Naive thymus-derived CD4-positive, alpha-beta T cell (primary cell): ENCODE measurements at regions not wholly inside any gene's neighbourhood (a gene's known extent, or its start where the extent isn't known, plus 50 kb on each side); places are given as distances from the start of the nearest gene placed in this dataset.

Experiments
- ATAC-seq: fragments of 150-1000 bp; cut with Tn5 transposase; 2 replicates; pipeline ENCODE4 v1.10.0; 2021; ENCODE audit warnings: mild to moderate bottlenecking, moderate library complexity
- CTCF ChIA-PET: fragments of 350-600 bp; sonication (Branson Sonifier 250); formaldehyde crosslinking; loops from one replicate; lab custom pipeline; 2021; ENCODE audit warnings: antibody characterized with exemption; lab: Charles Lee
- POLR2A ChIA-PET: fragments of 350-600 bp; sonication (Branson Sonifier 250); formaldehyde crosslinking; loops from one replicate; lab custom pipeline; 2021; ENCODE audit warnings: antibody characterized with exemption, inconsistent platforms; lab: Charles Lee
- DNase-seq, 9 donors: peaks; one replicate each; pipeline versions ENCODE4 v3.0.0 to v3.0.0-alpha.2; 2020 to 2022; ENCODE audit warnings: mixed read lengths in 1 of 9
- H3K27ac ChIP-seq: one replicate; pipeline ENCODE4 v1.7.0; 2013; ENCODE audit warnings: mild to moderate bottlenecking, low read depth, low read length, moderate library complexity
- H3K27me3 ChIP-seq, 2 donors: one replicate each; pipeline ENCODE4 v1.7.0; 2013; ENCODE audit warnings: low read length in 2 of 2, mild to moderate bottlenecking in 2 of 2, moderate library complexity in 2 of 2; ENCODE audit not compliant: control insufficient read depth in 2 of 2, insufficient read depth in 2 of 2
- H3K36me3 ChIP-seq, 3 experiments: 1 replicate in 2 of 3; 2 replicates in 1 of 3; pipeline ENCODE4 v1.7.0; 2013; ENCODE audit warnings: low read length in 3 of 3, mild to moderate bottlenecking in 3 of 3, moderate library complexity in 1 of 3; ENCODE audit not compliant: insufficient read depth in 3 of 3, control insufficient read depth in 2 of 3
- H3K4me1 ChIP-seq, 2 donors: one replicate each; pipeline ENCODE4 v1.7.0; 2013; ENCODE audit warnings: low read length in 2 of 2, mild to moderate bottlenecking in 2 of 2, moderate library complexity in 1 of 2; ENCODE audit not compliant: control insufficient read depth in 2 of 2, insufficient read depth in 2 of 2
- H3K4me3 ChIP-seq: 2 replicates; pipeline ENCODE4 v1.7.0; 2013; ENCODE audit warnings: mild to moderate bottlenecking, low read length
- H3K9me3 ChIP-seq, 3 experiments: 1 replicate in 2 of 3; 2 replicates in 1 of 3; pipeline ENCODE4 v1.7.0; 2013; ENCODE audit warnings: low read length in 3 of 3; ENCODE audit not compliant: control insufficient read depth in 2 of 3
- H3K27ac Mint-ChIP-seq, 9 donors: one replicate each; pipeline ENCODE4 v1.8.0; 2020 to 2022; ENCODE audit warnings: mixed read lengths in 9 of 9, mild to moderate bottlenecking in 8 of 9, moderate library complexity in 5 of 9, inconsistent platforms in 2 of 9
- H3K27me3 Mint-ChIP-seq, 5 donors: one replicate each; pipeline ENCODE4 v1.8.0; 2021 to 2022; ENCODE audit warnings: mixed read lengths in 5 of 5, mild to moderate bottlenecking in 1 of 5
- H3K36me3 Mint-ChIP-seq, 5 donors: one replicate each; pipeline ENCODE4 v1.8.0; 2020 to 2022; ENCODE audit warnings: mixed read lengths in 5 of 5, mild to moderate bottlenecking in 3 of 5, inconsistent platforms in 1 of 5
- H3K4me1 Mint-ChIP-seq, 7 donors: one replicate each; pipeline ENCODE4 v1.8.0; 2020 to 2022; ENCODE audit warnings: mixed read lengths in 7 of 7, mild to moderate bottlenecking in 3 of 7, inconsistent platforms in 1 of 7
- H3K4me3 Mint-ChIP-seq, 10 donors: one replicate each; pipeline ENCODE4 v1.8.0; 2020 to 2022; ENCODE audit warnings: mild to moderate bottlenecking in 10 of 10, mixed read lengths in 10 of 10, moderate library complexity in 6 of 10, inconsistent platforms in 2 of 10
- H3K9me3 Mint-ChIP-seq, 11 donors: one replicate each; pipeline ENCODE4 v1.8.0; 2020 to 2022; ENCODE audit warnings: mixed read lengths in 11 of 11, mild to moderate bottlenecking in 4 of 11, inconsistent platforms in 1 of 11, moderate library complexity in 1 of 11
- intact Hi-C, 2 donors: fragments of 100-400 bp; cut with micrococcal nuclease; formaldehyde crosslinking; loops; one replicate each; pipeline ENCODE4 v1.15.1; 2023

DNA sequence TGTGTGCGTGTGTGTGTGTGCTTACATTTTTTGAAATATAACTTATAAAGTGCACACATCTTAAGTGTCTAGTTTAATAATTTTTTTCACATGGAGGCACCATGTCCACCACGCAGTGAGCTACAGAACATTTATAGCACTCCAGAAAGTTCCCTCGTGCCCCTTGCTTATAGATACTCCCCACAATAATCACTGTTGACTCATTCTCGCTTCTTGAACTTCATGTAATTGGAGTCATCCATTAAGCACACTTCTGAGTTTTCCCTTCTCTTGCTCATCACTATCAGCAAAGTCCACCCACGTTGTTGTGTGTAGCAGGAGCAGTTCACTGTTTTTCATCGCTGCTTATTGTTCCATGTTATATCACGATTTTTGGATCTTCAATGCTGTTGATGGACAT lies 78.4 kb upstream of the DISP3 start:
- H3K27me3 Mint-ChIP-seq, result peaks cover 0 to 8% (median 0%) of the 10 kb centered on the region in 5 donors
- H3K4me3 ChIP-seq, result no peak overlapping the region
- H3K4me3 Mint-ChIP-seq, result no peak overlapping the region
- intact Hi-C loops, result no loop called here
- H3K4me1 Mint-ChIP-seq, result peaks cover 0 to 15% (median 9%) of the 10 kb centered on the region in 7 donors
- H3K36me3 ChIP-seq, result no peaks in the 10 kb centered on the region
- H3K27ac ChIP-seq, result no peak overlapping the region
- ChIA-PET CTCF (no interaction called here), POLR2A (no interaction called here)
- H3K9me3 Mint-ChIP-seq, result peaks cover 0 to 10% (median 0%) of the 10 kb centered on the region in 11 donors
- peaks cover 0 to 3% (median 0%) of the 10 kb centered on the region in 5 donors for H3K36me3 Mint-ChIP-seq
- DNase-seq (no peak), ATAC-seq (no peak)
- no peaks in the 10 kb centered on the region for H3K27me3 ChIP-seq
- no peaks in the 10 kb centered on the region for H3K9me3 ChIP-seq
- no peaks in the 10 kb centered on the region for H3K4me1 ChIP-seq
- peak overlapping the region in 1 of 9 donors; percentile 9 for H3K27ac Mint-ChIP-seq

GRCh38 chr1:11406845-11407244 lies 72.1 kb upstream of the DISP3 start:
- H3K9me3 Mint-ChIP-seq, result peaks cover 5 to 41% (median 10%) of the 10 kb centered on the region in 11 donors
- no peaks in the 10 kb centered on the region for H3K36me3 ChIP-seq
- H3K36me3 Mint-ChIP-seq, result peaks cover 0 to 32% (median 5%) of the 10 kb centered on the region in 5 donors
- DNase-seq (no peak), ATAC-seq (no peak)
- no peak overlapping the region for H3K4me3 ChIP-seq
- peak overlapping the region; percentile 43 to 85 (median 72) for H3K4me3 Mint-ChIP-seq
- H3K27me3 Mint-ChIP-seq, result peaks cover 0 to 2% (median 0%) of the 10 kb centered on the region in 5 donors
- no peaks in the 10 kb centered on the region for H3K27me3 ChIP-seq
- peak overlapping the region; percentile 14 for H3K27ac ChIP-seq
- no peaks in the 10 kb centered on the region for H3K9me3 ChIP-seq
- intact Hi-C loops, result no loop called here
- ChIA-PET CTCF (interaction anchor here (0.6 kb wide), 1 partner anchor 15 kb away, joined by 4 read pairs; no protein-coding TSS in a partner anchor), POLR2A (no interaction called here)
- H3K4me1 Mint-ChIP-seq, result peaks cover 29 to 63% (median 59%) of the 10 kb centered on the region in 7 donors
- peak overlapping the region; percentile 51 to 90 (median 69) for H3K27ac Mint-ChIP-seq
- H3K4me1 ChIP-seq, result peaks cover 0 to 40% of the 10 kb centered on the region in 2 donors

DNA sequence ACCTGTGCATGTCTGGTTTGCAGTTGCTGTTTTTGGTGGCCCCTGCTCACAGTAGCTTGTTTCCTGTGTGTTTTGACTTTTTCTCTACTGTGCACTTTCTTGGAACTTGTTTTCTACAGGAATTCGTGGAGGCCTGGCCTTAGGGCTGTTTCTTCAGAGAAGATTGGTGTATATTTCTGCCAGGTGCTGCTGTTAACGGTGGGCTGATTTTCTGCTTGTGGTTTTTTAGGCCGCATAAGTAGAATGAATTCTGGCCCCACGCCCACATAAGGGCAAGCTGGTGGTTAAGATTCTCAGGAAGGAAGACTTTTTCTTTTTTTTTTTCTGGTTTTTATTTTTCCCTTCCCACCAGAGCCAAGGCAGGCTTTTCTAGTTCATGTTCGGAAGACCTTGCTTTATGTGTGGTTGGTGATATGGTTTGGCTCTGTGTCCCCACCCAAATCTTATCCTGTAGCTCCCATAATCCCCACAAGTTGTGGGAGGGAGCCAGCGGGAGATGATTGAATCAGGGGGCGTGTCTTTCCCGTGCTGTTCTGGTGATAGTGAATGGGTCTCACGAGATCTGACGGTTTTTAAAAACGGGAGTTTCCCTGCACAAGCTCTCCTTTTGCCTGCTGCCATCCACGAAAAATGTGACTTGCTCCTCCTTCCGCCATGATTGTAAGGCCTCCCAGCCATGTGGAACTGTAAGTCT lies 71.5 kb upstream of the DISP3 start:
- Histone ChIP-seq H3K27ac (peak overlapping the region; percentile 14), H3K4me3 (no peak overlapping the region), H3K9me3 (no peaks in the 10 kb centered on the region), H3K27me3 (no peaks in the 10 kb centered on the region), H3K4me1 (peaks cover 0 to 40% of the 10 kb centered on the region in 2 donors), H3K36me3 (no peaks in the 10 kb centered on the region)
- Mint-ChIP-seq H3K4me3 (peak overlapping the region; percentile 50 to 85 (median 72)), H3K27ac (peak overlapping the region; percentile 51 to 90 (median 69)), H3K4me1 (peaks cover 29 to 63% (median 59%) of the 10 kb centered on the region in 7 donors), H3K27me3 (peaks cover 0 to 2% (median 0%) of the 10 kb centered on the region in 5 donors), H3K36me3 (peaks cover 0 to 32% (median 5%) of the 10 kb centered on the region in 5 donors), H3K9me3 (peaks cover 5 to 38% (median 10%) of the 10 kb centered on the region in 11 donors)
- intact Hi-C loops, result no loop called here
- ATAC-seq (no peak), DNase-seq (peak in 4 of 9 donors; percentile 4 to 34 (median 20))
- POLR2A ChIA-PET, result no interaction called here
- CTCF ChIA-PET, result interaction anchor here (0.6 kb wide), 1 partner anchor 15 kb away, joined by 4 read pairs; no protein-coding TSS in a partner anchor

- no peak for ATAC-seq
- Histone ChIP-seq H3K4me3 (no peak overlapping the region), H3K27ac (no peak overlapping the region), H3K4me1 (peaks cover 0 to 29% of the 10 kb centered on the region in 2 donors), H3K9me3 (no peaks in the 10 kb centered on the region), H3K36me3 (no peaks in the 10 kb centered on the region), H3K27me3 (no peaks in the 10 kb centered on the region)
- no peak overlapping the region for H3K27ac Mint-ChIP-seq
- no peak for DNase-seq
- H3K36me3 Mint-ChIP-seq, result peaks cover 0 to 17% (median 1%) of the 10 kb centered on the region in 5 donors
- CTCF ChIA-PET, result no interaction called here
- H3K4me3 Mint-ChIP-seq, result peak overlapping the region in 1 of 10 donors; percentile 38
- H3K4me1 Mint-ChIP-seq, result peaks cover 16 to 40% (median 35%) of the 10 kb centered on the region in 7 donors
- POLR2A ChIA-PET, result interaction anchor here (0.6 kb wide), 1 partner anchor 20 kb away, joined by 5 read pairs; no protein-coding TSS in a partner anchor
- H3K27me3 Mint-ChIP-seq, result peaks cover 0 to 10% (median 0%) of the 10 kb centered on the region in 5 donors
- intact Hi-C loops, result no loop called here
- H3K9me3 Mint-ChIP-seq, result peaks cover 0 to 20% (median 2%) of the 10 kb centered on the region in 11 donors
Measured at GRCh38 chr1:11412141-11412540, 66.8 kb upstream of the DISP3 start.

GRCh38 chr1:11413986-11414391 lies 65.0 kb upstream of the DISP3 start:
- no peaks in the 10 kb centered on the region for H3K36me3 ChIP-seq
- H3K4me1 Mint-ChIP-seq, result peaks cover 6 to 22% (median 17%) of the 10 kb centered on the region in 7 donors
- DNase-seq (no peak), ATAC-seq (no peak)
- intact Hi-C loops, result no loop called here
- ChIA-PET POLR2A (no interaction called here), CTCF (no interaction called here)
- H3K27ac Mint-ChIP-seq, result no peak overlapping the region
- no peaks in the 10 kb centered on the region for H3K9me3 ChIP-seq
- peaks cover 0 to 7% (median 0%) of the 10 kb centered on the region in 5 donors for H3K36me3 Mint-ChIP-seq
- no peaks in the 10 kb centered on the region for H3K27me3 ChIP-seq
- no peak overlapping the region for H3K27ac ChIP-seq
- no peak overlapping the region for H3K4me3 Mint-ChIP-seq
- H3K4me3 ChIP-seq, result no peak overlapping the region
- H3K9me3 Mint-ChIP-seq, result peaks cover 0 to 9% (median 0%) of the 10 kb centered on the region in 11 donors
- H3K4me1 ChIP-seq, result peaks cover 0 to 11% of the 10 kb centered on the region in 2 donors
- peaks cover 0 to 15% (median 0%) of the 10 kb centered on the region in 5 donors for H3K27me3 Mint-ChIP-seq

DNA sequence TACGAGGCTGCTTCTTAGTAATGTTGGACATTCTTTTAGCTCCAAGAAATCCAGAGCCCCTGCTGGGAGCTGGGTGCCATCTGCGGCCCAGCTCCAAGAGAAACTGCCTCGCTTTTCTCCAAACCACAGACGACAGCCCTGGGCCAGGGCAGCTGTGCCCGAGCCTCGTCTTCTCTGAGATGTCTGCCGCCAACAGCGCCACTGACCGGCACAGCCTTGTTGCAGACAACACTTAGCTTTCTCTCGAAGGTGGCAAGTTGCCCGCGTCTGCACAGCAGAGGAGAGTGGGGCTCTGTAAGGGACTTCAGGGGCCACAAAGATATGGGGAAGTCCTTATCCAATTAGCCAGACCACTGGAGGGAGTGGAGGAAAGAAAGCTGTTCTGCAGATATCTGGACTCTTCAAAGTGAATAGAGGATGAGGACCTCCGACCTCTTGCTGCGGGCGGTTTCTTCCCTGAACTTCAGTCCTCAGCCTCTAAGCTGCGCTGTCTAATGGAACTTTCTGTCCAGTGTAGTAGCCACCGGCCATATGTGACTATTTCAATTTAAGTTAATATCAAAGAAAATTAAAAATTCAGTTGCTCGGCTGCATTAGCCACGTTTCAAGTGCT lies 63.9 kb upstream of the DISP3 start:
- H3K9me3 Mint-ChIP-seq, result peaks cover 0 to 5% (median 0%) of the 10 kb centered on the region in 11 donors
- intact Hi-C loops, result no loop called here
- CTCF ChIA-PET, result no interaction called here
- H3K27ac Mint-ChIP-seq, result no peak overlapping the region
- H3K27me3 ChIP-seq, result no peaks in the 10 kb centered on the region
- H3K4me1 Mint-ChIP-seq, result peaks cover 0 to 11% (median 7%) of the 10 kb centered on the region in 7 donors
- H3K9me3 ChIP-seq, result no peaks in the 10 kb centered on the region
- peaks cover 0 to 23% (median 0%) of the 10 kb centered on the region in 5 donors for H3K27me3 Mint-ChIP-seq
- H3K36me3 ChIP-seq, result no peaks in the 10 kb centered on the region
- DNase-seq, result no peak
- no peak overlapping the region for H3K27ac ChIP-seq
- H3K4me3 ChIP-seq, result no peak overlapping the region
- H3K4me1 ChIP-seq, result peaks cover 0 to 1% of the 10 kb centered on the region in 2 donors
- no peaks in the 10 kb centered on the region for H3K36me3 Mint-ChIP-seq
- H3K4me3 Mint-ChIP-seq, result no peak overlapping the region
- no peak for ATAC-seq
- POLR2A ChIA-PET, result no interaction called here
